Activated naive CD8-positive, alpha-beta T cell treated with anti-CD3 and anti-CD28 coated beads, Interleukin-2, amount 50 U/mL, for 16 hours (primary cell): ENCODE measurements at regions not wholly inside any gene's neighbourhood (a gene's known extent, or its start where the extent isn't known, plus 50 kb on each side); places are given as distances from the start of the nearest gene placed in this dataset.

Experiments
- DNase-seq: peaks from one replicate; pipeline ENCODE4 v3.0.0-alpha.2; 2020; ENCODE audit warnings: low read depth, low spot score

- DNase-seq = peak; percentile 38
These were observed 53.5 kb upstream of the BTN3A2 start for GRCh38 chr6:26311385-26312095.

GRCh38 chr6:26312096-26312463 lies 52.9 kb upstream of the BTN3A2 start:
- no peak for DNase-seq

- DNase-seq = peak; percentile 53
These were observed 52.2 kb upstream of the BTN3A2 start for GRCh38 chr6:26312501-26313397.
